NCI-H510A treated with DMSO at 0.1 percent for 48 hours (cell line): ENCODE measurements at regions not wholly inside any gene's neighbourhood (a gene's known extent, or its start where the extent isn't known, plus 50 kb on each side); places are given as distances from the start of the nearest gene placed in this dataset.

Source experiments
- DNase-seq: peaks from one replicate; lab custom pipeline; 2025; lab: John Stamatoyannopoulos, UW

- no peak for DNase-seq
Measured at GRCh38 chr18:3358310-3358709, 91.7 kb upstream of the TGIF1 start.

GRCh38 chr18:3360211-3360610, 89.8 kb upstream of the TGIF1 start:
- DNase-seq = no peak

GRCh38 chr18:3367491-3368091, 82.4 kb upstream of the TGIF1 start:
- no peak for DNase-seq

- DNase-seq = no peak
Measured at GRCh38 chr18:3368193-3368592, 81.8 kb upstream of the TGIF1 start.

GRCh38 chr18:3379685-3380084, 70.3 kb upstream of the TGIF1 start:
- DNase-seq = no peak

- no peak for DNase-seq
Measured at GRCh38 chr18:3380384-3380961, 69.5 kb upstream of the TGIF1 start.

- DNase-seq = peak; percentile 27
Measured at GRCh38 chr18:3383381-3383915, 66.5 kb upstream of the TGIF1 start.

- no peak for DNase-seq
Measured at GRCh38 chr18:3384664-3385563, 65.1 kb upstream of the TGIF1 start.

GRCh38 chr18:3388323-3388722, 61.6 kb upstream of the TGIF1 start:
- DNase-seq = no peak

- no peak for DNase-seq
Measured at GRCh38 chr18:3388980-3389379, 61.0 kb upstream of the TGIF1 start.

GRCh38 chr18:3389977-3390376, 60.0 kb upstream of the TGIF1 start:
- DNase-seq = no peak

GRCh38 chr18:3391704-3392466, 58.1 kb upstream of the TGIF1 start:
- DNase-seq = no peak

GRCh38 chr18:3392467-3392855, 57.5 kb upstream of the TGIF1 start:
- no peak for DNase-seq

- no peak for DNase-seq
Measured at GRCh38 chr18:3394648-3395047, 55.3 kb upstream of the TGIF1 start.

GRCh38 chr18:3395466-3395865, 54.5 kb upstream of the TGIF1 start:
- DNase-seq = no peak

- peak; percentile 53 for DNase-seq
Measured at GRCh38 chr18:3397031-3397750, 52.8 kb upstream of the TGIF1 start.

- DNase-seq = no peak
Measured at GRCh38 chr18:3397786-3398185, 52.2 kb upstream of the TGIF1 start.
